Esophagus squamous epithelium (tissue), 5 donors: ENCODE measurements at regions not wholly inside any gene's neighbourhood (a gene's known extent, or its start where the extent isn't known, plus 50 kb on each side); places are given as distances from the start of the nearest gene placed in this dataset.
"Not testable (repeated sequence)": the region's sequence is repeated elsewhere in the genome, so short reads cannot be mapped to it uniquely, and the experiment has no call there.

Experiments used
- DNase-seq: peaks from one replicate; lab custom pipeline; 2025; lab: John Stamatoyannopoulos, UW
- H3K27ac ChIP-seq, 4 donors: fragments of 200-600 bp; sonication (generic); one replicate each; pipeline ENCODE4 v1.5.1; 2016 to 2019; ENCODE audit warnings: mild to moderate bottlenecking in 1 of 4
- H3K27me3 ChIP-seq, 4 donors: fragments of 200-600 bp; sonication (generic); 1 replicate in 3 of 4; 2 replicates in 1 of 4; pipeline versions ENCODE4 v1.5.1 to v1.6.0; 2017 to 2021; ENCODE audit warnings: antibody characterized with exemption in 1 of 4
- H3K36me3 ChIP-seq, 3 donors: fragments of 200-600 bp; sonication (generic); one replicate each; pipeline ENCODE4 v1.5.1; 2016 to 2019
- H3K4me1 ChIP-seq, 3 donors: fragments of 200-600 bp; sonication (generic); one replicate each; pipeline ENCODE4 v1.5.1; 2017 to 2019
- H3K4me3 ChIP-seq, 4 donors: fragments of 200-600 bp; sonication (generic); 1 replicate in 3 of 4; 2 replicates in 1 of 4; pipeline ENCODE4 v1.5.1; 2016 to 2019; ENCODE audit warnings: mild to moderate bottlenecking in 2 of 4, moderate library complexity in 1 of 4
- H3K9me3 ChIP-seq, 3 donors: fragments of 200-600 bp; sonication (generic); one replicate each; pipeline ENCODE4 v1.5.1; 2016 to 2019
- POLR2A ChIP-seq, 4 donors: fragments of 450-650 bp; IDR thresholded peaks; one replicate each; pipeline ENCODE4 v1.6.1; 2017; ENCODE audit warnings: antibody characterized with exemption in 4 of 4, mild to moderate bottlenecking in 4 of 4, moderate library complexity in 3 of 4
- WGBS, 2 donors: methylation state at CpG; one replicate each; pipeline ENCODE4 v1.1.5; 2018; 5-methylcytosine and 5-hydroxymethylcytosine counted together
- intact Hi-C: fragments of 100-400 bp; cut with DNase I; formaldehyde crosslinking; loops from one replicate; pipeline ENCODE4 v1.15.0; 2022
- TF ChIP-seq, protein P1 (sequence below), 6 experiments: fragments of 450-650 bp in 4 of 6; fragments of 200-600 bp in 2 of 6; sonication (generic) in 2 of 6; IDR thresholded peaks; one replicate each; pipeline ENCODE4 v1.5.1; 2016 to 2019; ENCODE audit warnings: antibody characterized with exemption in 6 of 6, mild to moderate bottlenecking in 4 of 6, moderate library complexity in 4 of 6
- donor health status: DM: yes; HTN: yes; CAD: no.

DNA sequence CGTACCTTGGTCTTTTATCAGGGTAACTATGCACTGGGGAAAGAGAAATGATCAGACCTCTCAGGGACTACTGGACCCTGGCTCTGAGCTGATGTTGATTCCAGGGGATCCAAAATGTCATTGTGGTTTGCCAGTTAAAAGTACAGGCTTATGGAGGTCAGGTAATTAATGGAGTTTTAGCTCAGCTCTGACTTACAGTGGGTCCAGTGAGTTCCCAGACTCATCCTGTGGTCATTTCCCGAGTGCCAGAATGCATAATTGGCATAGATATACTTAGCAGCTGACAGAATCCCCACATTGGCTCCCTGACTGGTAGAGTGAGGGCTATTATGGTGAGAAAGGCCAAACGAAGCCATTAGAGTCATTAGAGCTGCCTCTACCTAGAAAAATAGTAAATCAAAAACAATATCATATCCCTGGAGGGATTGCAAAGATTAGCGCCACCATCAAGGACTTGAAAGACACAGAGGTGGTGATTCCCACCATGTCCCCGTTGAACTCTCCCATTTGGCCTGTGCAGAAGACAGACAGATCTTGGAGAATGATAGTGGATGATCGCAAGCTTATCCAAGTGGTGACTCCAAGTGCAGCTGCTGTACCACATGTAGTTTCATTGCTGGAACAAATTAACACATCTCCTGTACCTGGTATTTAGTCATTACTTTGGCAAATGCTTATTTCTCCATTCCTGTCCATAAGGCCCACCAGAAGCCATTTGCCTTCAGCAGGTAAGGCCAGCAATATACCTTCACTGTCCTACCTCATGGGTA lies 152.4 kb downstream of the THBS2 start:
- Histone ChIP-seq H3K4me3 (no peak overlapping the region), H3K36me3 (no peaks in the 10 kb centered on the region), H3K4me1 (no peaks in the 10 kb centered on the region), H3K27ac (no peak overlapping the region), H3K27me3 (no peaks in the 10 kb centered on the region), H3K9me3 (no peaks in the 10 kb centered on the region)
- 77 to 78% methylated on average over 6 of the region's 6 CpGs for WGBS, 2 donors
- TF ChIP-seq, protein P1, sequence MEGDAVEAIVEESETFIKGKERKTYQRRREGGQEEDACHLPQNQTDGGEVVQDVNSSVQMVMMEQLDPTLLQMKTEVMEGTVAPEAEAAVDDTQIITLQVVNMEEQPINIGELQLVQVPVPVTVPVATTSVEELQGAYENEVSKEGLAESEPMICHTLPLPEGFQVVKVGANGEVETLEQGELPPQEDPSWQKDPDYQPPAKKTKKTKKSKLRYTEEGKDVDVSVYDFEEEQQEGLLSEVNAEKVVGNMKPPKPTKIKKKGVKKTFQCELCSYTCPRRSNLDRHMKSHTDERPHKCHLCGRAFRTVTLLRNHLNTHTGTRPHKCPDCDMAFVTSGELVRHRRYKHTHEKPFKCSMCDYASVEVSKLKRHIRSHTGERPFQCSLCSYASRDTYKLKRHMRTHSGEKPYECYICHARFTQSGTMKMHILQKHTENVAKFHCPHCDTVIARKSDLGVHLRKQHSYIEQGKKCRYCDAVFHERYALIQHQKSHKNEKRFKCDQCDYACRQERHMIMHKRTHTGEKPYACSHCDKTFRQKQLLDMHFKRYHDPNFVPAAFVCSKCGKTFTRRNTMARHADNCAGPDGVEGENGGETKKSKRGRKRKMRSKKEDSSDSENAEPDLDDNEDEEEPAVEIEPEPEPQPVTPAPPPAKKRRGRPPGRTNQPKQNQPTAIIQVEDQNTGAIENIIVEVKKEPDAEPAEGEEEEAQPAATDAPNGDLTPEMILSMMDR (IDR thresholded peaks at IDR 0.05) = no peak
- TF ChIP-seq POLR2A (IDR thresholded peaks at IDR 0.05) = no peak
- intact Hi-C loops = no loop called here
- DNase-seq = no peak

DNA sequence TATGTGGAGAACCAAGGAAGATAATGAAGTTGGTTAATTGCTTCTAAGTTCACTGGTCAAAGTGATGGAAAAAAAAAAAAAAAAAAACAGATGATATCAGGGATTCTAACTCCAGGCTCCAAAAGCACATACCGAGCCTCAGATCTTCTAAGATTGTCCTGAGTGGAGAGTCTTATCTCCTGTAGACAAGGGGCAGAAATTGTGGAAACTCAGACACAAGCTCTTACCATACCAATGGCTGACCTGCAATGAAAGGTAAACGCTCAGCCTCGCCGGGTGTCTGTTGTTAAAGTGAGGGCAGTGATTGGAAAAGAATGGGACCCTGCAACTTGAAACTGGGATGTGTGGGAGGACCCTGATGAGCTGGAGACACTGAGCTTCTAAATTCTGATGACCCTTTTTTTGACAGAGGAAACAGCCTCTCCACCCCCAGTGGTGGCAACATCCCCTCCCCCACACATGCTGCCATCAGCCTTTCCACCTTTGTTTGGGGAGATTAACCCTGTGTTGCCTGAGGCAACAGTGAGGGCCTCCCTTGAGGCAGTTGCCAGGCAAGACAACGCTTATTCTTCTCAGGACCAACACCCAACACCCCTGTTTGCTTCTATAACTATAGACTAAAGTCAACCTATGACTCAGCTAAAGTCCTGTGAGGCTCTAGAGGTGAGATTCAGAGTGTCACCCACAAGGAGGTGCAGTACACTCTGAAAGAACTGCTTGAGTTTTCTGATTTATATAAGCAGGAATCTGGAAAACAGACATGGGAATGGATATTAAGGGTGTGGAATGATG lies 154.0 kb downstream of the THBS2 start:
- intact Hi-C loops = no loop called here
- no peaks in the 10 kb centered on the region for H3K27me3 ChIP-seq
- TF ChIP-seq, protein P1 (IDR thresholded peaks at IDR 0.05) = peak in 1 of 6 experiments; percentile 37
- TF ChIP-seq POLR2A (IDR thresholded peaks at IDR 0.05) = no peak
- no peaks in the 10 kb centered on the region for H3K9me3 ChIP-seq
- no peaks in the 10 kb centered on the region for H3K36me3 ChIP-seq
- no peaks in the 10 kb centered on the region for H3K4me1 ChIP-seq
- 79 to 91% methylated on average over 5 of the region's 5 CpGs for WGBS, 2 donors
- no peak overlapping the region for H3K4me3 ChIP-seq
- DNase-seq = no peak
- H3K27ac ChIP-seq = no peak overlapping the region

DNA sequence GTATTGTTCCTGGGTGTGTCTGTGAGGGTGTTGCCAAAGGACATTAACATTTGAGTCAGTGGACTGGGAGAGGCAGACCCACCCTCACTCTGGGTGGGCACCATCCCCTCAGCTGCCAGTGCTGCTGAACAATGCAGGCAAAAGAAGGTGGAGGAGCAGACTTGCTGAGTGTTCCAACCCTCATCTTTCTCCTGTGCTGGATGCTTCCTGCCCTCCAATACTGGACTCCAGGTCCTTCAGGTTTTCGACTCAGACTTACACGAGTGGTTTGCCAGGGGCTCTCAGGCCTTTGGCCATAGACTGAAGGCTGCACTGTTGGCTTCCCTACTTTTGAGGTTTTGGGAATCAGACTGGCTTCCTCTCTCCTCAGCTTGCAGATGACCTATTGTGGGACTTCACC lies 155.0 kb downstream of the THBS2 start:
- H3K36me3 ChIP-seq, H3K4me3 ChIP-seq, H3K27me3 ChIP-seq, DNase-seq, intact Hi-C loops, H3K27ac ChIP-seq, H3K4me1 ChIP-seq, H3K9me3 ChIP-seq: not testable (repeated sequence)
- WGBS, 2 donors = 70 to 92% methylated on average over 2 of the region's 2 CpGs

DNA sequence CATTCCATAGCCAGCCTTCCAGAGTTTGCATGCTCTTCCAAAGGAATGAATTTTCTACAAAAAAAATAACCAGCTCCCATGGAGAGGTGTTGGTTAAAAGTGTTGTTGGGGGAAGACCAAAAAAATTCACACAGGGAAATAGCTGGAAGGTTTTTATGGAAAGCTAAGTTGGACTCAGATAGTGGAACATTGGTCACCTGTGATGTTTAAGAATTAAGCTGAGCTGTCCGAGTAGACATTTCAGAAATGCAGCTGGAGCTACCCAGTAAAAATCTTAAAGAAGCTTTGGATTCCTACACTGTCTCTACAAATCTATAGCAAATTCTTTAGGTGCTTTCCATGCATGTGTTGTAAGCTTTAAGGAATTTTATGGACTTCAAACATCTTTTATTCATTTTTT lies 155.5 kb downstream of the THBS2 start:
- TF ChIP-seq POLR2A (IDR thresholded peaks at IDR 0.05) = no peak
- TF ChIP-seq, protein P1 (IDR thresholded peaks at IDR 0.05) = no peak
- Histone ChIP-seq H3K27me3 (no peaks in the 10 kb centered on the region), H3K9me3 (no peaks in the 10 kb centered on the region), H3K36me3 (no peaks in the 10 kb centered on the region), H3K4me3 (no peak overlapping the region), H3K27ac (no peak overlapping the region), H3K4me1 (no peaks in the 10 kb centered on the region)
- DNase-seq = no peak
- intact Hi-C loops = no loop called here
- WGBS, 2 donors = 74 to 77% methylated on average over 1 of the region's 1 CpG

DNA sequence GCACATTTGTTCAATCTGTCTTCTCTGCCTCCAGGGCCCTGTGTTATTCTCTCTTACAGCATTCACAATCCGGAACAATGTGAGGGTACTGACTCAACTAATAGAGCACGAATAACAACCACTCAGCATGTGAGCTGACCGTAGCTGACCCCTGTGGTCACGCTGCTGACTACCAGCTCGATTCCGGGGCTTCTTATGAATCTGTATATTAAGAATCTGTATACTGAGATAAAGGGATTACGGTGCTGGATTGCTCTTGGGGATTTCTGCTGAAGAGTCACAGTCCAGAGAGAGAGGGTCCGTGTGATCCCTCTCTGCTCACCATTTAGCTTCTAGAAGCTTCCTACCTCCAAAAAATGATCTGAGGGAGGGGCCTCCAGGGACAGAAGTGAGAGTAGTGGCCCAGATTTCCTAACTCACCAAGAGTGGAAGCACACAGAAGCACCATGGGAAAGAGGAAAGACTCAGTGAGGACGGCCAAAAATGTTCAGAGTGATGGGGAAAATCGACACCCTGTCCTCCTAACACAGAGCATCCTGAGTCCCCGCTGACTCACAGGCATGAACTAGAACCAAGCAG lies 156.2 kb downstream of the THBS2 start:
- WGBS, 2 donors = 80 to 86% methylated on average over 9 to 11 of the region's 11 CpGs

More for the DNA sequence above, 156.2 kb downstream of the THBS2 start:
- Histone ChIP-seq H3K4me1 (no peaks in the 10 kb centered on the region), H3K4me3 (no peak overlapping the region), H3K27ac (no peak overlapping the region), H3K9me3 (no peaks in the 10 kb centered on the region), H3K27me3 (no peaks in the 10 kb centered on the region), H3K36me3 (no peaks in the 10 kb centered on the region)
- no peak for DNase-seq
- intact Hi-C loops = no loop called here
- TF ChIP-seq POLR2A (IDR thresholded peaks at IDR 0.05) = no peak
- TF ChIP-seq, protein P1 (IDR thresholded peaks at IDR 0.05) = no peak
